Inferior parietal cortex (tissue), 1 donor: ENCODE measurements at regions not wholly inside any gene's neighbourhood (a gene's known extent, or its start where the extent isn't known, plus 50 kb on each side); places are given as distances from the start of the nearest gene placed in this dataset.

Experiments used
- DNase-seq: peaks from one replicate; pipeline ENCODE4 v3.0.0-alpha.2; 2016; ENCODE audit errors: extremely low spot score

DNA sequence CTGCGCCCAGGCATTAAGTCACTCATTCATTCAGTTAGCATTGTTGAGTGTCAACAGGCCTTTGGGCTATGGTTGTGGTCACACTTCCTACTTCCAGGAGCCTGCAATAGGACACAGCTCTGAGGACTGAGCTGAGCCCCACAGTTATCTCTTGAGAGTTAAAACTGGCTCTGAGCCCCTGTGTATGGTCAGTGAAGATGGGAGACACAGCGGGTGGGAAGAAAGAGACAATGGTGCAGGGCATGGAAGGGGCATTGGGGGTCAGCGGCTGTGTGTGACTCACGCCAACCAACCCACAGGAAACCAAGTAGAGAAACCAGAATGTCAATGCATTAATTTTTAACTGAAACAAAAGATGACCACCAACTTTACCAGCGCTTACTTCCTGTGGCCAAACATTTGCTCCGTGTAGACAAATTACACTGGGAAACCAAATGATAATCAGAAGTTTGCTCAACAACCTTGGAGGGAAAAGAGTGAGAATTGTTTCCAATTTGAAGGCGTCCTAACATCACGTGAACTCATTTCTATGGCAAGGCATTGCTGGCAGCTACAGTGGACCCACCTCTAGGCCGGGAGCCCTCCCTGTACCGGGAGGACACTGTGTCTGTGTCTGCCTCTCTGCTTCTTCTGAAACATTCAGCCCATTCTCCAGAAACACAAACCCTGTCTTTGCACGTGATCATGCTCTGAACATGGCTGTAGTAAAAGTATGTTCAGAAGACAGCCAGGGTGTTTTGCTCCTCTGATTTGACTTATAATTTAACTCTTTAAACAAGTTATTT, 212.0 kb upstream of the ID2 start:
- no peak for DNase-seq

DNA sequence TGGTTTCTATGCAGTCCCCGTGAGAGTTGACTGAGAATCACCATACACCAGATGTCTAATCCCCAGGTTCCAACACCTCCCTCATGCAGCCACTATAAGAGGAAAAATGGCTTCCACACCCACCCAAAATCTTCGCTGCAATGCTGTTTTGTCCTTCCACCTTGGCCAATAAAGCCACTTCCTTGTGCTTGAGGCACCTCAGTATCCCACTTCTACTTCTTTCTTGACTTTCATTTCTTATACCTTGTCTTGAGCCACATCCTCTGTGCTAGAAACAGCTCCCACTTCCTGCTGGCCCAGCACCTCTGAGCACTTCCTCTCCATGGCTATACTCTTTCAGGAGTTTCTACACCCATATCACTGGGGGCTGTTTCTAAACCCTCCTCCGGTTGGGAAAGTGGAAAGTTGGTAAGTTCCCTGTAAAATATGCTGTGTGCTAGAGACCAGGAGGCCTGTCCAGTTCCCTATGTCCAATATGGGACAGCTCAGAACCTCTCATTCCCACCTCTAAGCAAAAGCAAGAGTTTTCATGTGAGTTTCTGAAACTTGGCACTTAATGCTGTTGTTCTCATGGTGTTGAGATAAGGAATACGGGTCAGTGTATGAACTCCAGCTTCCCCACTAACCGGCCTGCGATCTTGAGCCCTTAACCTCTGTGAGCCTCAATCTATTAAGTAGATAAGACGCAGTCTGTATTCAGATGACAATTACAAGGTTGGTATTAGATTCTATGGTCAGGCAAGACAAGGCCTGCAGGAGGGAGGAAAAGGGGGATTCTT, 209.1 kb upstream of the ID2 start:
- DNase-seq: no peak

DNA sequence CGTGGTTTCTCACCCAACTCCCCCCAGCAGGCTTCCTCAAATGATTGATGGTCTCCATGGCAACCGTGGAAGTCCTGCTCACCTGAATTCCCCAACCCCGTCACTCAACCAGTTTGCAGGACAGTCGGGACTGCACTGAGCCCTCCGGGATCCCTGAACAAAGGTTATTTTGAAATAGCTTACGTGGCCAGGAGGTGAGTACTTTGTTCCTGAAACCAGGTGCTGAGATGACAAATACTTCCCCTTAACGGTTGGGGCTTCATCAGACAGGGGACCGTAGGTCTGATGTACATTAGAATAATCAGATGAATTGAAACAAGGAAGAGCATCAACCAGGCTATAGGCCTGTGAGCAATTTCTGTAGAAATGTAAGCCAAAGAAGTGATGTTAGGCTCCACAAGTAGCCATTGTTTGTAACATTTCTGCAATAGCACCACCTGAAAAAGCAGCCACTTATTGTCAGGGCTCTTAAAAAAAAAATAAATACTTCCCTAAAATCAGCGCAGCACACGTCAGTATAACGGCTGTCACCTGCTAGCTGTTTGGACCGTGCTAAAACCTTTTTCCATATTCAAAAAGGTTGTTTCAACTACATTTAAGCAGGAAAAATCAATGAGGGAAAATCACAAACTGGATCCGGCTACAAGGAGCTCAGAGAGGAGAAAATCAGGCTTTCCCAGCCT, 206.4 kb upstream of the ID2 start:
- no peak for DNase-seq

DNA sequence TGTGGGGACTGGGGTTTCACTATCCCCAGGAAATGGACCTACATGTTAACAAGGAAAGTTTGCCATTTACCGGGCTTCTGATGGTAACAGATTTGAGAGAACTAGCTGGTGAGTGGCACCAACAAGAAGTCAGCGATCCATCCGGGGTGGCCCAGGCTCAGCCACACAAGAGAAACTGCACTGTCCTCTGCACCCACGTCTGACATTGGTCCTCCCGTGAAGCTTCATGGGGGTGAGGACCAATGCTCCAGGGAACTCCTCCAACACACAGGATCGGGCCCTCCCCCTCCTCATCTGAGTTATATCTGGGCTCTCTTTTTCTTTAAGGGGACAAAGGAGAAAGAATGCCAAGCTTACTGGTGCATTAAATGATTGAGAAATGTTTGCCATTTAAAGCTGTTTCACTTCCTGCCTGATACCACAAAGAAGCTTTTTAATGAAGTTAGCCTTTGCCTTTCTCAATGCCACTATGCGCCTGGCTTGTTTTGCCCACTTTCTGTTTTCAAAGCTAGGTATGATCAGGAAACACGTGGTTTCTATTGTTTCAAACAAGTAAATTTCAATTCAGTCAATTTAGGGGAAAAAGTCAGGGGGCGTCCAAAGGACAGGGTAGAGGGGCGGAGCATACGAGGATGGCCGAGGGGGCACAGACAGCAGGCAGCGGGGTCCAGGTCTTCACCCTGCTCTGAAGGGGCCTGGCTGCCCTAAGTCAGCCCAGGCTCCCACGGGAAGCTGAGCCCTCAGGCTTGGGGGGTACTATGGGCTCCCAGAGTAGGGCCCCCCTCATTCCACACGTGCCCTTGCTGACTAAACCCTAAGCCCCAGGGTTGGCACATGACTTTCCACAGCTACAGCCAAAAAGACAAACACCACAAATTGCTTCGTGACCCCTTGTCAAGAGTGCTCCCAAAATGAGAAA, 204.0 kb upstream of the ID2 start:
- no peak for DNase-seq

- DNase-seq: no peak
These were observed 203.4 kb upstream of the ID2 start for GRCh38 chr2:8478471-8478793.

DNA sequence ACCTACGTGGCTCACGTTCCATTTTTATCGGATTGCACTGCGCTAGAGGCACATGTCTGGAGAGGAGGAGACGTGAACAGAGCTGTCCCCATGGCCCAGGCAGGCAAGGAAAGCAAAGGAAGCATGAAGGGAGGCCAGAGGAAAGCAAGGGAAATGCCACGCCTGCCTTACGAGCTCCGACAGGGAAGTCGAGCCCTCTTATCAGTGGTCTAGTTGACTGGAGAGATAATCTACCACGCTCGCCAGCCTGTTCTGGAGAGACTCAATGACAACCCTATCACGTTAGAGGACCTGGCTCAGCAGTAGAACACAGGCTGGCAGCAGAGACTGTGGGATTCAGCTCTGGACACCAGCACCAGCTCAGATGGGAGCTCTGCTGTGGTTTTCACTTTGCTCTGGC, 202.6 kb upstream of the ID2 start:
- DNase-seq: no peak

- DNase-seq: no peak
These were observed 200.9 kb upstream of the ID2 start for GRCh38 chr2:8480915-8481314.

DNA sequence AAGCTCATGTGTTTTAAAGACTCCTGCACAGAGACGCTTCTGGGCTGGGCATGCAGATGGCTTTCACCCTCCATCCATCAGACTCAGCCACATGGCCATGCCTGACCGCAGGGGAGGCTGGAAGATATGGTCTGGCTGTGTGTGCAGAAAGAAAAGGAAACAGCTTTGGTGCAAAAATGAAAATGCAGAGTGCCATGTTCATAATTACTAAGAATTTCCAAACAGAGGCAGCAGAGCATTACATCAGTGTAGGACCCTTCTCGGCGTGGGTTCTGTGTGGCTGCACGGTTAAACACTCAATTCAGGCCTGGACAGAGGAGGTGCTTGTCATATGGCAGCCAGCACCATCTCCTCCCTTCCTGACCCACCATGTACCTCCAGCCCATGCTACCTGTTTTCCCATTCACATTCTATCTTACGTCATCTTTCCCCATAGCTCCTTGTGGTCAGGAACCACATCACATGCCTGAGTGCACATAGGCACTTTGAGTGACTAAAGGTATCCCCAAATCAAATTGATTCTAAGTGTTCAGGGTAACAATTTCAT, 200.3 kb upstream of the ID2 start:
- no peak for DNase-seq

GRCh38 chr2:8482432-8482831, 199.4 kb upstream of the ID2 start:
- DNase-seq: no peak

DNA sequence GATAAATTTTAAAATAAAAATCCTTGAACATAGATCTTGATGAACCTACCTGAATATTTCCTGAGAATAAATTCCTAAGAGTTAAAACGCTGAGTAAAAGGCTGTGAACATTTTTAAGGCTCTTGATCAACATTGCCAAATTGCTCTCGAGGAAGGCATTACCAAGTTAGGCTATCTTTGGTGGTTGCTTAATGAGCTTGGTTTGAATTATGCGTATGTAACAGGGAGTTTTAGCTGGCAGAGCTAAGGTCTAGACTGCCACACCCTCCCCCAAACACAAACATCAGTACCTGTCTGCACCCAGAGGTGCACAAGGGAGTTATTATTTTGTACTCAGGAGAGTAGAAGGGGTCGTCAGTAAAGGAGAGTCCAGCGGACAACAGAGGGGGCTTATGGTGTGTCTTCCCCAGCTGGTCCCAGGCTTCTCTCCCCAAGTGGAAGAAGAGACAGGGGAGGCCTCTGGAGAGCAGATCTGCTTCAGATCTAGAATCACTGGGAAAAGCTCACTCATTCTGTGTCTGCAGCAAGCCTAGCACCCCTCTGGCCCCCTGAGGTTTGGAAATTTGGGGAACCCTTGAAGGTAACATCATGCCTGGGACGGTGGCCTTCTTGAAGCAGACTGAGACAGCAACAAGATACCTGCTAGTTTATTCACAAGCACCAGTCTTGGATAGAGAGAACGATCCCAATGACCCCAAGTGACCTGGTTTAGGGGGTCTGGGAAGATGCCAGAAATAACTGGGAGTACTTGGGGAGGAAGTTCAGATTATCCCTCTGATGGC, 197.2 kb upstream of the ID2 start:
- DNase-seq: no peak

DNA sequence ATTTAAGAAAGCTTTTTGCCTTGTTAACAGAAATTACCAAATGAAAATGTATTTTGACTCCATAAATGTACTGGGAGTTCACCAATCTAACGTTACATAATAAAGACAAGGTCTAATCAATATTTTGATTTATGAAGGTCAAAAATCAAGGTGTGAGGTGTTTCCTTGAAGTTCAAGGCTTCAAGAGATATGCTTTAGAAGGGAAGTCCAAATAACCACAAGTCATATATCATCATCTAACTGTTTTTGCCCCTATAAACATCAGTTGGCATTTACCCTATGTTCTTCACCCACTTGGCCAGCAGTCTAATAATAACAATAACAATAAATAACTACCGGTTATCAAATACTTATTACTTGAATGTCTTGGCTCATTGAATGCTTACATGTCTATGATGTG, 196.1 kb upstream of the ID2 start:
- no peak for DNase-seq

DNA sequence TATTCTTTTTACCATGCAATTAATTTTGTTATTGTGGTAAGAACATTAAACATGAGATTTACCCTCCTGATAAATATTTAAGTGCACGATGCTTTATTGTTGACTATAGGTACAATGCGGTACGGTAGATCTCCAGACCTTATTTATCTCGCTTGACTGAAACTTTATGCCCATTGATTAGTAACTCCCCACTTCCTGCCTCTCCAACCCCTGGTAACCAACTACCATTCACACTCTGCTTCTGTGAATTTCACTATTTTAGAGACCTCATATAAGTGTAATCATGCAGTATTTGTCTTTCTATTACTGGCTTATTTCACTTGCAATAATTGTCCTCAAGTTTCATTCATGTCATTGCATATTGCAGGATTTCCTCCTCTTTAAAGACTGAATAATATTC, 195.7 kb upstream of the ID2 start:
- DNase-seq: no peak

GRCh38 chr2:8487461-8487932, 194.4 kb upstream of the ID2 start:
- no peak for DNase-seq

DNA sequence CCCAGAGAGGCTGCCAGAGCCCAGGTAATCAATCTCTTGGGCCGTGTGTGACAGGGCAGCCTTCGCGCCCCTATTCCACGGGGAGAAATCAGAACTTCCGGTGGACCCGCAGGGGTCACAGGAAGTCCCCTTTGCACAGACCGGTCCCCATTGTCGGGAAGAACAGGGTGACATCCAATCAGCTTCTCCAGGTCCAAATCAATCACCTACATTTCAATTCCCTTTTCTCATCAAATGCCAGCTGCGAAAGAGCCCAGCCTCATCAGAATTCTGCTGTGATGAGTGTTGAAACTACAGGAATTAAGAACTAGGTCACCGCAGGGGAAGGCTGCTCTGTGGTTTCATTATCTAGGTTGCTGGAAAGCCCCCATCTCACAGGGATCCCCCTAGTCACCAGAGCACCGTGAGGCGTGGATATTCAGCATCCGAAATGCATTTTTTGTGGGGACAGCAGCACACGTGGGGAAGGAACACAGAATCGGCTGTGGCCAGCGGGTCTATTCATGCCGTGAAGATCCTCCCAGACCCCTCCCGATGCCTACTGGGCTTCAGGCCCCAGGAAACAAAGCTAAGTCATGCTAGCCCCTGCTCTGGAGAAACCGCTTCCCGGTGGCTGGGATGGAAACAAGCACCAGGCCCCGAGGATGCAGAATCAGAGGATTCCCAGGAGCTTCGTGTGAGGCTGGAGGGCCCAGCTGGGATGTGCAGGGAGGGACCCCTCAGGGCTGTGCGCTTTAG, 193.7 kb upstream of the ID2 start:
- DNase-seq: peak; percentile 28

- no peak for DNase-seq
These were observed 192.6 kb upstream of the ID2 start for GRCh38 chr2:8489221-8489620.

- no peak for DNase-seq
These were observed 192.1 kb upstream of the ID2 start for GRCh38 chr2:8489751-8490150.

DNA sequence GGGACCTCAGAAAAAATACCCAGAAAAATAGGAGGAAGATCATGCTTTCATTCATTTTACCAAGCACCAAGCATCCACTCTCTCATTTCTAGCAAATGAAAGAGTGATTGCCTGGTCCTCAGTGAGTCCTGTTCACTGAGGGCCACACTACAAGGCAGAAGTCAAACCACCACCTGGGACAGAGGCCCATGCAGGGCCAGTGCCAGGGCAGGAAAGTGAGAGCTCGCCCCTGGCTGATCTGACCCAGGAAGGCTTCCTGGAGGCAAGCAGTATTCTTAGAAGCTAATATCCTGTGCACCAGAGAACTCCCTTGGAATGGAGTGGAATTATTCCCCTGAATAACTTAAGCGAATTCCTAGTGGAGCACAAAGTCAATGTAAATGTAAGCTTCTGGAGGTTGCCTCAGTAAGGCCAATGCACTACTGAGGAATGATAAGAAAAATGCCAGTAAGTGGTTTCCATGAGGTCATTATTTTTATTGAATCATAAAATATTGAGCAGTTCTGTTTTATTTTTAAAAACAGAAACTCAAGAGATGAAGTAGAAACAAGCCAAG, 191.6 kb upstream of the ID2 start:
- DNase-seq: no peak

GRCh38 chr2:8491296-8492027, 190.4 kb upstream of the ID2 start:
- no peak for DNase-seq

- DNase-seq: no peak
These were observed 187.7 kb upstream of the ID2 start for GRCh38 chr2:8494151-8494550.
